OCI-LY7 (cell line): ENCODE measurements at regions not wholly inside any gene's neighbourhood (a gene's known extent, or its start where the extent isn't known, plus 50 kb on each side); places are given as distances from the start of the nearest gene placed in this dataset.

Experiments used
- BruUV-seq: library from RNA; stranded (reverse); fragments of 400-500 nt; replicated peaks from 2 replicates; lab custom pipeline; 2021; lab: Mats Ljungman, UMichigan
- CTCF ChIA-PET: fragments of 300-600 bp; sonication (Branson Sonifier 250); formaldehyde crosslinking; loops from one replicate; lab custom pipeline; 2022; ENCODE audit warnings: antibody characterized with exemption; ENCODE audit not compliant: unreplicated experiment; lab: Charles Lee
- POLR2A ChIA-PET: fragments of 300-600 bp; sonication (Branson Sonifier 250); formaldehyde crosslinking; loops from one replicate; lab custom pipeline; 2022; ENCODE audit warnings: antibody characterized with exemption; lab: Charles Lee
- DNase-seq: peaks from one replicate; pipeline ENCODE4 v3.0.0-alpha.2; 2015; ENCODE audit warnings: low spot score
- H2AFZ ChIP-seq: fragments of 200-600 bp; sonication (generic), shearing (Covaris generic); 2 replicates; pipeline ENCODE4 v1.6.1; 2014; ENCODE audit warnings: mild to moderate bottlenecking, antibody characterized with exemption, low read length, moderate library complexity
- H3K27ac ChIP-seq: fragments of 200-600 bp; sonication (generic); 2 replicates; pipeline ENCODE4 v1.5.1; 2014; ENCODE audit warnings: mixed run types, low read depth, mild to moderate bottlenecking, moderate library complexity, low read length, inconsistent platforms; ENCODE audit not compliant: poor library complexity, severe bottlenecking
- H3K36me3 ChIP-seq: fragments of 200-600 bp; sonication (generic); 2 replicates; pipeline ENCODE4 v1.6.1; 2014; ENCODE audit warnings: mild to moderate bottlenecking, antibody characterized with exemption, low read length, moderate library complexity, mixed read lengths; ENCODE audit not compliant: insufficient read depth
- H3K4me1 ChIP-seq: fragments of 200-600 bp; sonication (generic); 2 replicates; pipeline ENCODE4 v1.5.1; 2014; ENCODE audit warnings: mild to moderate bottlenecking, low read length; ENCODE audit not compliant: insufficient read depth, poor library complexity, severe bottlenecking
- H3K4me2 ChIP-seq: fragments of 200-600 bp; sonication (generic); 2 replicates; pipeline ENCODE4 v1.6.1; 2014; ENCODE audit warnings: mild to moderate bottlenecking, low read length
- H3K4me3 ChIP-seq: fragments of 200-600 bp; sonication (generic); 2 replicates; pipeline ENCODE4 v1.5.1; 2014; ENCODE audit warnings: mild to moderate bottlenecking, low read depth, low read length; ENCODE audit not compliant: poor library complexity, severe bottlenecking
- H3K79me2 ChIP-seq: fragments of 200-600 bp; sonication (generic); 2 replicates; pipeline ENCODE4 v1.6.1; 2016; ENCODE audit warnings: low read depth, mild to moderate bottlenecking, low read length, moderate library complexity, mixed read lengths; ENCODE audit not compliant: insufficient read depth
- H3K9me2 ChIP-seq: fragments of 200-600 bp; sonication (generic); 2 replicates; pipeline ENCODE4 v1.6.1; 2016; ENCODE audit warnings: mild to moderate bottlenecking, low read length, mixed read lengths; ENCODE audit not compliant: insufficient read depth
- H3K9me3 ChIP-seq: fragments of 200-600 bp; sonication (generic); 2 replicates; pipeline ENCODE4 v1.6.1; 2014; ENCODE audit warnings: mild to moderate bottlenecking, mixed run types, low read length, mixed read lengths
- H4K20me1 ChIP-seq: fragments of 200-600 bp; sonication (generic); 2 replicates; pipeline ENCODE4 v1.6.1; 2014; ENCODE audit warnings: mild to moderate bottlenecking, antibody characterized with exemption, low read length, moderate library complexity, mixed read lengths; ENCODE audit not compliant: insufficient read depth
- EZH2phosphoT487 ChIP-seq: fragments of 200-600 bp; sonication (generic); IDR thresholded peaks from 2 replicates; pipeline ENCODE4 v1.6.1; 2018; ENCODE audit warnings: low read depth, borderline replicate concordance, mild to moderate bottlenecking, mixed run types, antibody characterized with exemption, low read length, moderate library complexity, mixed read lengths
- intact Hi-C: fragments of 100-400 bp; cut with micrococcal nuclease; formaldehyde crosslinking; loops from one replicate; pipeline ENCODE4 v1.10.0; 2022; ENCODE audit not compliant: unreplicated experiment
- TF ChIP-seq, protein P1 (sequence below): fragments of 200-600 bp; sonication (generic); conservative IDR thresholded peaks from 2 replicates; pipeline ENCODE4 v1.5.1; 2014; ENCODE audit warnings: mild to moderate bottlenecking, antibody characterized with exemption, low read length, moderate library complexity, mixed read lengths

DNA sequence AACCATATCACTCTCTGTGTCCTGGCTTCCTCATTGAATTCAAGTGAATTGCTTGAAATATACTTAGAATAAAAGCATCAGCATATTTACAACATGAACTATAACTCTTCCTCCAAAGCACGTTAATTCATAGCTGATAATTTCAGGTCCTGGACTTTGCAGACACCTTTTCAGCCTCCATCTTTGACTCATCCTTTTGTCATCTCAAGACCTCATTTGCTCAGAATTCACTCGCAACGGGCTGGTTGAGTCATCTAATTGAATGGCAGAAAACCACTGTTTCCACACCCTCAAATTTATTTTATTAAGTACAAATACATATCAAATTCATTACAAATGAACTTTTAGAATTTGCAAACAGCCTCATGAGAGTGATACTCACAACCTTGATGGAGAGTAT lies 545.7 kb downstream of the GATA3 start:
- DNase-seq = no peak
- no TSS peak for BruUV-seq
- POLR2A ChIA-PET = no interaction called here

DNA sequence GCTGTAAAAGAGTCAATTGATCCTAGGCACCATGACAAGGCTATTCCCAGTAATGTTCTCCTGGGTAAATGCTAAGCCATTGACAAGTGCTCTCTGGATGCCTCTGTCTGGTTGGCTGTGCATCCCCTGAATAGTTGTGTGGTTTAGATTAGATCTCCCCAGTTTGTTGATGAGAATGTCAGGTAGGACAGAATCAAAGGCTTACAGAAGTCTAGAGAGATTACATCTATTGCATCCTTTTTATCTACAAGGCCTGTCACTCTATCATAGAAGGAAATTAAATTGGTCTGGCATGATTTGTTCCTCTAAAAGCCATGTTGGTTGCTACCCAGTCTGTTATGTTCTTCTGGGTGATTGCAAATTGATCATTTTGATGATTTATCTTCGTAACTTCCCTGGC lies 548.3 kb downstream of the GATA3 start:
- no peak for DNase-seq
- Histone ChIP-seq H3K4me1 (no peaks in the 10 kb centered on the region), H3K36me3 (no peaks in the 10 kb centered on the region), H3K4me2 (no peak overlapping the region), H4K20me1 (no peaks in the 10 kb centered on the region), H2AFZ (no peak overlapping the region), H3K9me3 (no peaks in the 10 kb centered on the region), H3K27ac (no peak overlapping the region), H3K9me2 (no peaks in the 10 kb centered on the region), H3K4me3 (no peak overlapping the region), H3K79me2 (no peaks in the 10 kb centered on the region)
- no peak for TF ChIP-seq EZH2phosphoT487
- TF ChIP-seq, protein P1, sequence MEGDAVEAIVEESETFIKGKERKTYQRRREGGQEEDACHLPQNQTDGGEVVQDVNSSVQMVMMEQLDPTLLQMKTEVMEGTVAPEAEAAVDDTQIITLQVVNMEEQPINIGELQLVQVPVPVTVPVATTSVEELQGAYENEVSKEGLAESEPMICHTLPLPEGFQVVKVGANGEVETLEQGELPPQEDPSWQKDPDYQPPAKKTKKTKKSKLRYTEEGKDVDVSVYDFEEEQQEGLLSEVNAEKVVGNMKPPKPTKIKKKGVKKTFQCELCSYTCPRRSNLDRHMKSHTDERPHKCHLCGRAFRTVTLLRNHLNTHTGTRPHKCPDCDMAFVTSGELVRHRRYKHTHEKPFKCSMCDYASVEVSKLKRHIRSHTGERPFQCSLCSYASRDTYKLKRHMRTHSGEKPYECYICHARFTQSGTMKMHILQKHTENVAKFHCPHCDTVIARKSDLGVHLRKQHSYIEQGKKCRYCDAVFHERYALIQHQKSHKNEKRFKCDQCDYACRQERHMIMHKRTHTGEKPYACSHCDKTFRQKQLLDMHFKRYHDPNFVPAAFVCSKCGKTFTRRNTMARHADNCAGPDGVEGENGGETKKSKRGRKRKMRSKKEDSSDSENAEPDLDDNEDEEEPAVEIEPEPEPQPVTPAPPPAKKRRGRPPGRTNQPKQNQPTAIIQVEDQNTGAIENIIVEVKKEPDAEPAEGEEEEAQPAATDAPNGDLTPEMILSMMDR = no peak
- BruUV-seq = no TSS peak
- CTCF ChIA-PET = no interaction called here
- intact Hi-C loops = no loop called here
- POLR2A ChIA-PET = no interaction called here

More for the DNA sequence above, 545.7 kb downstream of the GATA3 start:
- Histone ChIP-seq H3K4me2 (no peak overlapping the region), H2AFZ (no peak overlapping the region), H3K27ac (no peak overlapping the region), H3K9me3 (no peaks in the 10 kb centered on the region), H3K9me2 (no peaks in the 10 kb centered on the region), H4K20me1 (no peaks in the 10 kb centered on the region), H3K4me3 (no peak overlapping the region), H3K79me2 (no peaks in the 10 kb centered on the region), H3K36me3 (no peaks in the 10 kb centered on the region), H3K4me1 (no peaks in the 10 kb centered on the region)
- CTCF ChIA-PET = no interaction called here
- intact Hi-C loops = no loop called here
- no peak for TF ChIP-seq EZH2phosphoT487
- TF ChIP-seq, protein P1 = no peak

DNA sequence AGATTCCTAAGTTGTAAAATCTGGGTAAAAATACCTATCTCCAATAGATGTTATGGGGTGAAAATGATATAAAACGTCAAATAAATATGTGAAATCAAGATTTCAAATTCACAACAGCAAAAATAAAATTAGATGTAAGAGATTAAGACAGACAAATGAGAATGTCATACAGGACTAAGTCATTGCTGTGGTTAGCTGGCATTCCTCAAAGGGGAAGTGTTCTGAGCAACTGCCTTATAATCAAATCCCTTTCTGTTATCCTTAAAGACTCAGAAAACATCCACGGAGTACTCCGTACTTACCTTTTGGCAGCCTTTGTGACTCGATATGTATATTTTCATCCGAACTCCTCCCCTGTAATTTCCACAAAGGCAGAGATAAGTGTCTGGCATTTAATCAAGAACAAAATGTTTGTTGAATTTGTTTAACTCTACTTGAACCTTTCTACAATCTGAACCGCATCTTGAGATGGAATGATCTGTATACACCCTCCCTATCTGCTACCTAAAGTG lies 559.6 kb downstream of the GATA3 start:
- no peak overlapping the region for H3K27ac ChIP-seq
- intact Hi-C loops = no loop called here
- no peaks in the 10 kb centered on the region for H3K9me3 ChIP-seq
- no peaks in the 10 kb centered on the region for H4K20me1 ChIP-seq
- ChIA-PET POLR2A (no interaction called here), CTCF (no interaction called here)
- DNase-seq = no peak
- no peaks in the 10 kb centered on the region for H3K36me3 ChIP-seq
- no peak overlapping the region for H3K4me2 ChIP-seq
- no peaks in the 10 kb centered on the region for H3K9me2 ChIP-seq
- H3K79me2 ChIP-seq = no peaks in the 10 kb centered on the region
- BruUV-seq = no TSS peak
- no peak overlapping the region for H2AFZ ChIP-seq
- no peak overlapping the region for H3K4me3 ChIP-seq
- H3K4me1 ChIP-seq = peaks cover 10% of the 10 kb centered on the region
- no peak for TF ChIP-seq EZH2phosphoT487
- TF ChIP-seq, protein P1 = no peak
